OCI-LY7 (cell line): ENCODE measurements at regions not wholly inside any gene's neighbourhood (a gene's known extent, or its start where the extent isn't known, plus 50 kb on each side); places are given as distances from the start of the nearest gene placed in this dataset.

ENCODE experiments used
- BruUV-seq: library from RNA; stranded (reverse); fragments of 400-500 nt; replicated peaks from 2 replicates; lab custom pipeline; 2021; lab: Mats Ljungman, UMichigan
- CTCF ChIA-PET: fragments of 300-600 bp; sonication (Branson Sonifier 250); formaldehyde crosslinking; loops from one replicate; lab custom pipeline; 2022; ENCODE audit warnings: antibody characterized with exemption; ENCODE audit not compliant: unreplicated experiment; lab: Charles Lee
- POLR2A ChIA-PET: fragments of 300-600 bp; sonication (Branson Sonifier 250); formaldehyde crosslinking; loops from one replicate; lab custom pipeline; 2022; ENCODE audit warnings: antibody characterized with exemption; lab: Charles Lee
- DNase-seq: peaks from one replicate; pipeline ENCODE4 v3.0.0-alpha.2; 2015; ENCODE audit warnings: low spot score
- H2AFZ ChIP-seq: fragments of 200-600 bp; sonication (generic), shearing (Covaris generic); 2 replicates; pipeline ENCODE4 v1.6.1; 2014; ENCODE audit warnings: mild to moderate bottlenecking, antibody characterized with exemption, low read length, moderate library complexity
- H3K27ac ChIP-seq: fragments of 200-600 bp; sonication (generic); 2 replicates; pipeline ENCODE4 v1.5.1; 2014; ENCODE audit warnings: mixed run types, low read depth, mild to moderate bottlenecking, moderate library complexity, low read length, inconsistent platforms; ENCODE audit not compliant: poor library complexity, severe bottlenecking
- H3K36me3 ChIP-seq: fragments of 200-600 bp; sonication (generic); 2 replicates; pipeline ENCODE4 v1.6.1; 2014; ENCODE audit warnings: mild to moderate bottlenecking, antibody characterized with exemption, low read length, moderate library complexity, mixed read lengths; ENCODE audit not compliant: insufficient read depth
- H3K4me1 ChIP-seq: fragments of 200-600 bp; sonication (generic); 2 replicates; pipeline ENCODE4 v1.5.1; 2014; ENCODE audit warnings: mild to moderate bottlenecking, low read length; ENCODE audit not compliant: insufficient read depth, poor library complexity, severe bottlenecking
- H3K4me2 ChIP-seq: fragments of 200-600 bp; sonication (generic); 2 replicates; pipeline ENCODE4 v1.6.1; 2014; ENCODE audit warnings: mild to moderate bottlenecking, low read length
- H3K4me3 ChIP-seq: fragments of 200-600 bp; sonication (generic); 2 replicates; pipeline ENCODE4 v1.5.1; 2014; ENCODE audit warnings: mild to moderate bottlenecking, low read depth, low read length; ENCODE audit not compliant: poor library complexity, severe bottlenecking
- H3K79me2 ChIP-seq: fragments of 200-600 bp; sonication (generic); 2 replicates; pipeline ENCODE4 v1.6.1; 2016; ENCODE audit warnings: low read depth, mild to moderate bottlenecking, low read length, moderate library complexity, mixed read lengths; ENCODE audit not compliant: insufficient read depth
- H3K9me2 ChIP-seq: fragments of 200-600 bp; sonication (generic); 2 replicates; pipeline ENCODE4 v1.6.1; 2016; ENCODE audit warnings: mild to moderate bottlenecking, low read length, mixed read lengths; ENCODE audit not compliant: insufficient read depth
- H3K9me3 ChIP-seq: fragments of 200-600 bp; sonication (generic); 2 replicates; pipeline ENCODE4 v1.6.1; 2014; ENCODE audit warnings: mild to moderate bottlenecking, mixed run types, low read length, mixed read lengths
- H4K20me1 ChIP-seq: fragments of 200-600 bp; sonication (generic); 2 replicates; pipeline ENCODE4 v1.6.1; 2014; ENCODE audit warnings: mild to moderate bottlenecking, antibody characterized with exemption, low read length, moderate library complexity, mixed read lengths; ENCODE audit not compliant: insufficient read depth
- CTCF ChIP-seq: fragments of 200-600 bp; sonication (generic); conservative IDR thresholded peaks from 2 replicates; pipeline ENCODE4 v1.5.1; 2014; ENCODE audit warnings: mild to moderate bottlenecking, antibody characterized with exemption, low read length, moderate library complexity, mixed read lengths
- EZH2phosphoT487 ChIP-seq: fragments of 200-600 bp; sonication (generic); IDR thresholded peaks from 2 replicates; pipeline ENCODE4 v1.6.1; 2018; ENCODE audit warnings: low read depth, borderline replicate concordance, mild to moderate bottlenecking, mixed run types, antibody characterized with exemption, low read length, moderate library complexity, mixed read lengths
- intact Hi-C: fragments of 100-400 bp; cut with micrococcal nuclease; formaldehyde crosslinking; loops from one replicate; pipeline ENCODE4 v1.10.0; 2022; ENCODE audit not compliant: unreplicated experiment

- Histone ChIP-seq H3K27ac (no peak overlapping the region), H3K4me1 (no peaks in the 10 kb centered on the region), H3K9me3 (no peaks in the 10 kb centered on the region), H3K36me3 (no peaks in the 10 kb centered on the region), H3K9me2 (no peaks in the 10 kb centered on the region), H3K79me2 (no peaks in the 10 kb centered on the region), H3K4me2 (no peak overlapping the region), H2AFZ (no peak overlapping the region), H4K20me1 (no peaks in the 10 kb centered on the region), H3K4me3 (no peak overlapping the region)
- DNase-seq = no peak
- ChIA-PET CTCF (no interaction called here), POLR2A (no interaction called here)
- no peak for TF ChIP-seq CTCF
- TF ChIP-seq EZH2phosphoT487 = no peak
- intact Hi-C loops = no loop called here
- no TSS peak for BruUV-seq
Observed at GRCh38 chr18:54742659-54743604, 85.3 kb upstream of the RAB27B start.

- Histone ChIP-seq H3K79me2 (no peaks in the 10 kb centered on the region), H3K9me2 (no peaks in the 10 kb centered on the region), H3K4me1 (no peaks in the 10 kb centered on the region), H3K36me3 (no peaks in the 10 kb centered on the region), H3K4me3 (no peak overlapping the region), H3K9me3 (no peaks in the 10 kb centered on the region), H3K27ac (no peak overlapping the region), H2AFZ (no peak overlapping the region), H3K4me2 (no peak overlapping the region), H4K20me1 (no peaks in the 10 kb centered on the region)
- DNase-seq = no peak
- BruUV-seq = no TSS peak
- ChIA-PET CTCF (no interaction called here), POLR2A (no interaction called here)
- intact Hi-C loops = no loop called here
- no peak for TF ChIP-seq CTCF
- TF ChIP-seq EZH2phosphoT487 = no peak
Observed at GRCh38 chr18:54743605-54743995, 84.7 kb upstream of the RAB27B start.

GRCh38 chr18:54749291-54749690 lies 79.0 kb upstream of the RAB27B start:
- Histone ChIP-seq H2AFZ (no peak overlapping the region), H3K4me2 (no peak overlapping the region), H3K36me3 (no peaks in the 10 kb centered on the region), H3K79me2 (no peaks in the 10 kb centered on the region), H3K4me3 (no peak overlapping the region), H3K9me2 (no peaks in the 10 kb centered on the region), H4K20me1 (no peaks in the 10 kb centered on the region), H3K27ac (no peak overlapping the region), H3K4me1 (no peaks in the 10 kb centered on the region), H3K9me3 (no peaks in the 10 kb centered on the region)
- POLR2A ChIA-PET = no interaction called here
- CTCF ChIA-PET = no interaction called here
- intact Hi-C loops = no loop called here
- no peak for DNase-seq
- TF ChIP-seq CTCF (no peak), EZH2phosphoT487 (no peak)
- BruUV-seq = no TSS peak
